ENCODE measurements at regions not wholly inside any gene's neighbourhood (a gene's known extent, or its start where the extent isn't known, plus 50 kb on each side); places are given as distances from the start of the nearest gene placed in this dataset.

DNA sequence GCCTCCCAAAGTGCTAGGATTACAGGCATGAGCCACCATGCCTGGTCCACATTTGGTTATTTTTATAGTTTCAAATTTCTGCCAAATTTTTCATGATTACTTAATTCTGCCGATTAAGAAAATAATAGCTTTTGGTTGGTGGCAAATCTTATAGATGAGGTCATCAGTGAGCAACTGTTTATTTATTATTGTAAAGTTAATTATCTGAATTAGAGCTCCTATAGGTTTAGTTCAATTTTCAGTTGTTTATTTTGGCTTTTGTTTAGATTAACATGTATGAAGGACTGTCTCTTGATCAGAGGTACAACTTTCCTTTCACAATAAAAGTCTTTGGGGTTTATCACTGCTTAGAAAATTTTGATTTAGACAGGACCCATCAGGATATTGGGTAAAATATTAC, 262.2 kb downstream of the SLC7A11 start:
- TF ChIP-seq CTCF (conservative IDR thresholded peaks at IDR 0.05) (no peak), ZFX (IDR thresholded peaks at IDR 0.05) (no peak)
